ENCODE measurements at regions not wholly inside any gene's neighbourhood (a gene's known extent, or its start where the extent isn't known, plus 50 kb on each side); places are given as distances from the start of the nearest gene placed in this dataset.
A peak's percentile ranks its signal among the peaks of the same experiment; 100 is the strongest.

DNA sequence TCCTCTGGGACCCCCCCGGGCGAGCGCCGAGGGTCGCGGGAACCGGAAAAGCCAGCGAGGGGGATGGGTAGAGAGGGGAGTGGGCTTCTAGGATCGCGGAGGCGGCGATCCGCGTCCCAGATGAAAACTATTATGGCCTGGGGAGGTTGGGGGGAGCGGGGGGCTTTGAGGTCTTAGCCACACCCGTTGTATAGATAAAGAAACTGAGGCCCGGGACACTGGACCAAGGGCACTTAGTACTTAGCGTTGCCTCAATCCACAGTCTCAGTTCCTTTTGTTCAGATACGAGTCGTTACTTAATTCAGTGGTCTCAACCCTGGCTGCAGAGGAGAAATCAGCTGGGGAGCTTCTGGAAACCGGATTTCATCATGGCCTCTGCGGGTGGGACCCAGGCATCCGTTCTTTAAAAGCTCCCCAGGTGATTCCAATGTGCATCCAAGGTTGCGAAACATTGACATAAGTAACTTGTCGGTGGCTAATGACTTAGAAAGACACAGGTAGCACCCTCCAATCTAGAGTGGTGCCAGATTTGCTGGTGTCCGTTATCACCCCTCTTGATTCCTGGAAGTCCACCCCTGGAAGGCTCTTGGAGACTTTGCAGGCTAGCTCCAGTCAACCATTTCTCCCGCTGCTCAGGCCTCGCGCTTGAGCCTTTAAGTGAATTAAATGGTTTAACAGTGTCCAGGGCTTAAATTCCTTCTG lies 90.7 kb downstream of the GEMIN8 start:
- TF ChIP-seq, protein P1, sequence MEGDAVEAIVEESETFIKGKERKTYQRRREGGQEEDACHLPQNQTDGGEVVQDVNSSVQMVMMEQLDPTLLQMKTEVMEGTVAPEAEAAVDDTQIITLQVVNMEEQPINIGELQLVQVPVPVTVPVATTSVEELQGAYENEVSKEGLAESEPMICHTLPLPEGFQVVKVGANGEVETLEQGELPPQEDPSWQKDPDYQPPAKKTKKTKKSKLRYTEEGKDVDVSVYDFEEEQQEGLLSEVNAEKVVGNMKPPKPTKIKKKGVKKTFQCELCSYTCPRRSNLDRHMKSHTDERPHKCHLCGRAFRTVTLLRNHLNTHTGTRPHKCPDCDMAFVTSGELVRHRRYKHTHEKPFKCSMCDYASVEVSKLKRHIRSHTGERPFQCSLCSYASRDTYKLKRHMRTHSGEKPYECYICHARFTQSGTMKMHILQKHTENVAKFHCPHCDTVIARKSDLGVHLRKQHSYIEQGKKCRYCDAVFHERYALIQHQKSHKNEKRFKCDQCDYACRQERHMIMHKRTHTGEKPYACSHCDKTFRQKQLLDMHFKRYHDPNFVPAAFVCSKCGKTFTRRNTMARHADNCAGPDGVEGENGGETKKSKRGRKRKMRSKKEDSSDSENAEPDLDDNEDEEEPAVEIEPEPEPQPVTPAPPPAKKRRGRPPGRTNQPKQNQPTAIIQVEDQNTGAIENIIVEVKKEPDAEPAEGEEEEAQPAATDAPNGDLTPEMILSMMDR (IDR thresholded peaks at IDR 0.05; ENCODE audit: insufficient read depth, low read length, poor library complexity, severe bottlenecking) = no peak
- no peaks in the 10 kb centered on the region for H3K36me3 ChIP-seq (ENCODE audit: control insufficient read depth, insufficient read depth, low read length)
- no peak for DNase-seq (ENCODE audit: low read depth)
- peaks cover 36% of the 10 kb centered on the region for H3K27me3 ChIP-seq (ENCODE audit: control insufficient read depth, insufficient read depth, low read length)
- peak overlapping the region; percentile 38 for H3K4me3 ChIP-seq (ENCODE audit: low read depth, low read length)

DNA sequence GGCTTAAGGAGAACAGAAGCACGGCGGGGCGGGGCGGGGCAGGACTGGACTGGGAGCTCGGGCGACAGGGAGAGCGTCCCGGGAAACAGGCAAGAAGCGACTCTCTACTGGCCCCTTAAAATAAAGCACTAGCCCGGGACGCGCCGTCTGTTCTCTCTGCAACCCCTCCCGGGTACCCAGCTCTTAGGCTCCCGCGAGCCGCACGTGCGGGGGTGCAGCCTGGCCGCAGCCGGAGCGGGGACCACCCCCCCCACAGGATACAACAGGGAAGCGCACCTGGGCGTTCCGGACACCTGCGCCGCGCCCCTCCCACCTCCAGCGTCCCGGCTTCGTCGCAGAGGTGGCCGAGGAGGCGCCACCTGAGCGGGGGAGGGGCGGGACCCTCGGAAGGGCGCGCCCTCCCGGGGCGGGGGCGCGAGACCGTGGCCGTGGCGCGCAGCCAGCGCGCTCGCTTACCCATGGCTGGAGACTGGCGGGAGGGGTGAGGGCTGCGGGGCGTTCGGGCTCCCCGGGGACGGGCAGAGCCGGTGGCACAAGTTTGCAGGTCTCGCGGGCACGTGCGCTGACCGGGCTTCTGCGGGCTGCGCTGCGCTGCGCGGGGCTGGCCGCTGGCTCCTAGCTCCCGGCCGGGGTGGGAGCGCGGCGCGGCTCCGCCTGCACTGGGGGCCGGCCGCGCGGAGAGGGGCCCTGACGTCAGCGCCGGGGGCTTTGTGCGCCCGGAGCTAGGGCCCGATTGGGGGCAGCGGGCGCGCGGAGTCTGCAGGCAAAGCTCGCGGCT lies 91.5 kb downstream of the GEMIN8 start:
- TF ChIP-seq, protein P1 (IDR thresholded peaks at IDR 0.05; ENCODE audit: insufficient read depth, low read length, poor library complexity, severe bottlenecking) = no peak
- DNase-seq (ENCODE audit: low read depth) = no peak
- Histone ChIP-seq H3K36me3 (ENCODE audit: control insufficient read depth, insufficient read depth, low read length) (no peaks in the 10 kb centered on the region), H3K27me3 (ENCODE audit: control insufficient read depth, insufficient read depth, low read length) (peaks cover 36% of the 10 kb centered on the region), H3K4me3 (ENCODE audit: low read depth, low read length) (peak overlapping the region; percentile 38)

DNA sequence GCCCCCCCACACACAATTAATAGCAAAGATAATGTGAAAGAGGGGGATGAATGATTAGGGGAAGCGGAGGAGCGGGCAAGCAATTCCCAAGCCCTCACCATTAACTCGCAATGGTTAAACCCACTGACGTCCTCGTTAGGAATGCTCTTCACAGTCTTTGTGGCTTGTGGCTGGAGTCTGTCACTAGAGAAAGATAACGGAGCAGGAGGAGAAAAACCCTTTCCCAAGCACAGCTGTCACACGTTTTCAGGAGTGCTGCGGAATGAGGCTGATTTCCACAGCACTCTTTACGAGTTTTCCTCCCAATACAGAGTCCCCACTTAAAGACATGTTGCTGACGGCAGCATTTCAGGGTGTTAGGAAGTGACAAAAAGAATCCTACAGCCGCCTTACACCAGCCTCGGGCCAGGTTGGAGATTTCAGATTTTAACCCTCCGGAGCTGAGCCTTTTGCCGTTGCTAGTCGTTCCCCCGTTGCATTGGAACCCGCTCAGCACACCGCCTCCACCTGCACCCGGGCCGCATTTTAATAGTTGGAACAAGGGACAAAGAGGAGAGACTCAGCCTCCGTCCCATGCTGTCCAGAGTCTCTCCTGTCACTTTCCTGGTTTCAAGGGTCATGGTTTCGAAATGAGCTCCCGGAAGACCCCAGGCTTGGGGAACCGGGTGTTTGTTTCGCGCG lies 92.2 kb downstream of the GEMIN8 start:
- Histone ChIP-seq H3K36me3 (ENCODE audit: control insufficient read depth, insufficient read depth, low read length) (no peaks in the 10 kb centered on the region), H3K4me3 (ENCODE audit: low read depth, low read length) (peak overlapping the region; percentile 38), H3K27me3 (ENCODE audit: control insufficient read depth, insufficient read depth, low read length) (peaks cover 36% of the 10 kb centered on the region)
- TF ChIP-seq, protein P1 (IDR thresholded peaks at IDR 0.05; ENCODE audit: insufficient read depth, low read length, poor library complexity, severe bottlenecking) = no peak
- DNase-seq (ENCODE audit: low read depth) = peak; percentile 5

DNA sequence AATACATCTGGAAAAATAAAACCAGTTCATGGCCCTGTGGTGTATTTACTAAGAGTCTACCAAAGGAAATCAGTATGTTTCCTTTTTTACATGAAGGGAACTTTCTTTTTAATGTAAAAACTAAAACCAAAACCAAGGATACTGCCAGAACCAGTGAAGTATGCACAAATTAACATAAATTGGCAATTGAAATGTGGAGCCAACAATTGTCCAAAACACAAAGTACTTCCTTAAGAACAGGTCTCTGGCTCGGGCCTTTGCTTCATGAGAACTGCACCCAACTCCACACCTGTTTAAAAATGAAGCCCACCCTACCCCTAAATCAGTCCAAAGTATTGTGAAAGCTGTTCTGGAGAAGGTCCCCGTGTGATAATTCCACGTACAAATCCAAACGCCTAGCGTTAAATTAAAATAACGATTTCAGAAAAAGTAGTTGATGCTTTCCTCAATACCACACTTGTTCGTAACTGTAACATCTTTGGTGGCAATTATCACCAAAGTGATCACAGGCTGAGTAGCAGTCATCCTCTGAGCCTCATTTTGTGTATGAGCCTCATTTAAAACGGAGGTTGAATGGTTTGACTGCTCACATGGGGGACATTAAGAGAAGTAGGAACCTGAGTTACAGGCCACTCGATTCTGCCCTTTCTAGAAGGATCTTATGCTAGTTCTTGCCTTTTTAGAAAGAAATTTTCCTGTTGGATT lies 93.0 kb downstream of the GEMIN8 start:
- no peaks in the 10 kb centered on the region for H3K36me3 ChIP-seq (ENCODE audit: control insufficient read depth, insufficient read depth, low read length)
- DNase-seq (ENCODE audit: low read depth) = no peak
- peaks cover 36% of the 10 kb centered on the region for H3K27me3 ChIP-seq (ENCODE audit: control insufficient read depth, insufficient read depth, low read length)
- TF ChIP-seq, protein P1 (IDR thresholded peaks at IDR 0.05; ENCODE audit: insufficient read depth, low read length, poor library complexity, severe bottlenecking) = no peak
- H3K4me3 ChIP-seq (ENCODE audit: low read depth, low read length) = no peak overlapping the region

DNA sequence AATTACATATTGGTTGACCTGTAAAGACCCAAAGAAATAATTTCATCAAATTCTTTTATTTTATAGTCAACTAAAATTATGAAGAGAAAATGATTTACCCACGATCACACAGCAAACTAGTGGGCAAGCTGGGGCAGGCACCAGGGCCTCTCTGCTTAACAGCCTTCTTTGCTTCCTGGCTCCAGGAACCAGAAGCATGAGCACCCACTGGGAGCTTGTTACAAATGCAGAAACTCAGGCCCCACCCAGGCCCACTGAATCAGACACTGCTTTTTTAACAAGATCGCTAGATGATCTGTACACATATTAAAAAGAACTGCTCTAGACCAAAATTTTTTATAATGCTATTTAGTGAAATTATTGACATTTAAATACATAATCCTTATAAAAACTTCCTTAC lies 95.0 kb downstream of the GEMIN8 start:
- H3K4me3 ChIP-seq (ENCODE audit: low read depth, low read length) = no peak overlapping the region
- peaks cover 29% of the 10 kb centered on the region for H3K27me3 ChIP-seq (ENCODE audit: control insufficient read depth, insufficient read depth, low read length)
- TF ChIP-seq, protein P1 (IDR thresholded peaks at IDR 0.05; ENCODE audit: insufficient read depth, low read length, poor library complexity, severe bottlenecking) = no peak
- H3K36me3 ChIP-seq (ENCODE audit: control insufficient read depth, insufficient read depth, low read length) = no peaks in the 10 kb centered on the region
- DNase-seq (ENCODE audit: low read depth) = no peak
